DMS 273 treated with DMSO at 0.1 percent for 48 hours (cell line): ENCODE measurements at regions not wholly inside any gene's neighbourhood (a gene's known extent, or its start where the extent isn't known, plus 50 kb on each side); places are given as distances from the start of the nearest gene placed in this dataset.

Experiments
- DNase-seq: peaks from one replicate; lab custom pipeline; 2025; lab: John Stamatoyannopoulos, UW

- DNase-seq, result no peak
Measured at GRCh38 chr7:113825832-113826231, 93.0 kb downstream of the PPP1R3A start.

- DNase-seq, result no peak
Measured at GRCh38 chr7:113824117-113824823, 94.5 kb downstream of the PPP1R3A start.

- no peak for DNase-seq
Measured at GRCh38 chr7:113819474-113819873, 99.3 kb downstream of the PPP1R3A start.

- DNase-seq, result no peak
Measured at GRCh38 chr7:113816639-113817038, 102.2 kb downstream of the PPP1R3A start.

GRCh38 chr7:113813471-113813870, 105.3 kb downstream of the PPP1R3A start:
- no peak for DNase-seq

GRCh38 chr7:113812591-113813255, 106.1 kb downstream of the PPP1R3A start:
- no peak for DNase-seq

- DNase-seq, result no peak
Measured at GRCh38 chr7:113810080-113810744, 108.6 kb downstream of the PPP1R3A start.

- no peak for DNase-seq
Measured at GRCh38 chr7:113809581-113809980, 109.2 kb downstream of the PPP1R3A start.

GRCh38 chr7:113806633-113807327, 112.0 kb downstream of the PPP1R3A start:
- no peak for DNase-seq

GRCh38 chr7:113805976-113806375, 112.8 kb downstream of the PPP1R3A start:
- DNase-seq, result no peak

GRCh38 chr7:113804475-113805095, 114.2 kb downstream of the PPP1R3A start:
- no peak for DNase-seq

- no peak for DNase-seq
Measured at GRCh38 chr7:113801751-113802150, 117.1 kb downstream of the PPP1R3A start.

- no peak for DNase-seq
Measured at GRCh38 chr7:113800826-113801225, 118.0 kb downstream of the PPP1R3A start.

- DNase-seq, result no peak
Measured at GRCh38 chr7:113799896-113800295, 118.9 kb downstream of the PPP1R3A start.

GRCh38 chr7:113797420-113798010, 121.3 kb downstream of the PPP1R3A start:
- no peak for DNase-seq

GRCh38 chr7:113796557-113796956, 122.3 kb downstream of the PPP1R3A start:
- no peak for DNase-seq

- DNase-seq, result no peak
Measured at GRCh38 chr7:113794573-113794972, 124.2 kb downstream of the PPP1R3A start.

- DNase-seq, result no peak
Measured at GRCh38 chr7:113793171-113793570, 125.6 kb downstream of the PPP1R3A start.

- no peak for DNase-seq
Measured at GRCh38 chr7:113790025-113790424, 128.8 kb downstream of the PPP1R3A start.

- DNase-seq, result no peak
Measured at GRCh38 chr7:113787106-113787505, 131.7 kb downstream of the PPP1R3A start.

GRCh38 chr7:113784956-113785355, 133.9 kb downstream of the PPP1R3A start:
- DNase-seq, result no peak

GRCh38 chr7:113784316-113784715, 134.5 kb downstream of the PPP1R3A start:
- DNase-seq, result no peak
